Cardiac muscle cell (in vitro differentiated cells and primary cell): ENCODE measurements at regions not wholly inside any gene's neighbourhood (a gene's known extent, or its start where the extent isn't known, plus 50 kb on each side); places are given as distances from the start of the nearest gene placed in this dataset.

ENCODE experiments used
- DNase-seq, 2 donors: peaks; one replicate each; pipeline versions ENCODE4 v3.0.0 to v3.0.0-alpha.2; 2010 to 2017; ENCODE audit warnings: low read depth in 1 of 2, low spot score in 1 of 2
- H3K27ac ChIP-seq: fragments of 200-600 bp; sonication (generic); 2 replicates; pipeline ENCODE4 v1.5.1; 2016
- H3K27me3 ChIP-seq: fragments of 200-600 bp; sonication (generic); 2 replicates; pipeline ENCODE4 v1.6.0; 2016; ENCODE audit warnings: control low read depth
- H3K36me3 ChIP-seq: fragments of 200-600 bp; sonication (generic); 2 replicates; pipeline ENCODE4 v1.5.1; 2016; ENCODE audit warnings: control low read depth
- H3K4me1 ChIP-seq: fragments of 200-600 bp; sonication (generic); 2 replicates; pipeline ENCODE4 v1.8.1; 2017; ENCODE audit warnings: low read depth, mild to moderate bottlenecking, mixed run types
- H3K4me3 ChIP-seq: fragments of 200-600 bp; sonication (generic); 2 replicates; pipeline ENCODE4 v1.5.1; 2016; ENCODE audit warnings: mild to moderate bottlenecking
- H3K9me3 ChIP-seq: fragments of 200-600 bp; sonication (generic); 2 replicates; pipeline ENCODE4 v1.5.1; 2017; ENCODE audit warnings: low read depth, mild to moderate bottlenecking, control low read depth
- CTCF ChIP-seq: IDR thresholded peaks from 2 replicates; pipeline ENCODE4 v1.5.1; 2012; ENCODE audit warnings: low read depth, mild to moderate bottlenecking, low read length

GRCh38 chr13:74325106-74325505 lies 190.9 kb upstream of the KLF12 start:
- H3K9me3 ChIP-seq = no peaks in the 10 kb centered on the region
- H3K36me3 ChIP-seq = no peaks in the 10 kb centered on the region
- no peak for TF ChIP-seq CTCF
- peak; percentile 18 to 88 for DNase-seq
- H3K27ac ChIP-seq = no peak overlapping the region
- no peaks in the 10 kb centered on the region for H3K4me1 ChIP-seq
- no peaks in the 10 kb centered on the region for H3K27me3 ChIP-seq
- H3K4me3 ChIP-seq = no peak overlapping the region

- no peaks in the 10 kb centered on the region for H3K4me1 ChIP-seq
- DNase-seq = no peak
- no peaks in the 10 kb centered on the region for H3K36me3 ChIP-seq
- H3K4me3 ChIP-seq = no peak overlapping the region
- no peak overlapping the region for H3K27ac ChIP-seq
- no peak for TF ChIP-seq CTCF
- no peaks in the 10 kb centered on the region for H3K27me3 ChIP-seq
- no peaks in the 10 kb centered on the region for H3K9me3 ChIP-seq
Measured at GRCh38 chr13:74324338-74324737, 190.1 kb upstream of the KLF12 start.

- H3K27ac ChIP-seq = no peak overlapping the region
- H3K36me3 ChIP-seq = no peaks in the 10 kb centered on the region
- H3K4me3 ChIP-seq = no peak overlapping the region
- H3K4me1 ChIP-seq = no peaks in the 10 kb centered on the region
- H3K9me3 ChIP-seq = no peaks in the 10 kb centered on the region
- peaks cover 3% of the 10 kb centered on the region for H3K27me3 ChIP-seq
- DNase-seq = no peak
- no peak for TF ChIP-seq CTCF
Measured at GRCh38 chr13:74322562-74322961, 188.4 kb upstream of the KLF12 start.

GRCh38 chr13:74320282-74320681 lies 186.1 kb upstream of the KLF12 start:
- H3K27me3 ChIP-seq = peaks cover 4% of the 10 kb centered on the region
- TF ChIP-seq CTCF = no peak
- no peaks in the 10 kb centered on the region for H3K4me1 ChIP-seq
- H3K9me3 ChIP-seq = no peaks in the 10 kb centered on the region
- no peak overlapping the region for H3K4me3 ChIP-seq
- no peaks in the 10 kb centered on the region for H3K36me3 ChIP-seq
- no peak overlapping the region for H3K27ac ChIP-seq
- no peak for DNase-seq

- no peak for TF ChIP-seq CTCF
- no peaks in the 10 kb centered on the region for H3K9me3 ChIP-seq
- H3K4me3 ChIP-seq = no peak overlapping the region
- no peaks in the 10 kb centered on the region for H3K36me3 ChIP-seq
- H3K4me1 ChIP-seq = no peaks in the 10 kb centered on the region
- peak in 1 of 2 donors; percentile 3 for DNase-seq
- H3K27me3 ChIP-seq = peaks cover 4% of the 10 kb centered on the region
- no peak overlapping the region for H3K27ac ChIP-seq
Measured at GRCh38 chr13:74316547-74316946, 182.3 kb upstream of the KLF12 start.

GRCh38 chr13:74306496-74306895 lies 172.3 kb upstream of the KLF12 start:
- H3K27me3 ChIP-seq = no peaks in the 10 kb centered on the region
- DNase-seq = peak in 1 of 2 donors; percentile 18
- no peak overlapping the region for H3K4me3 ChIP-seq

More at GRCh38 chr13:74306496-74306895, 172.3 kb upstream of the KLF12 start:
- Histone ChIP-seq H3K4me1 (no peaks in the 10 kb centered on the region), H3K9me3 (no peaks in the 10 kb centered on the region), H3K36me3 (no peaks in the 10 kb centered on the region), H3K27ac (no peak overlapping the region)
- TF ChIP-seq CTCF = no peak
